Neuron (in vitro differentiated cells): ENCODE measurements at regions not wholly inside any gene's neighbourhood (a gene's known extent, or its start where the extent isn't known, plus 50 kb on each side); places are given as distances from the start of the nearest gene placed in this dataset.

ENCODE experiments used
- H2AFZ ChIP-seq: one replicate; pipeline ENCODE4 v1.6.1; 2013; ENCODE audit warnings: low read depth, mild to moderate bottlenecking, inconsistent platforms, low read length, moderate library complexity
- H3K27me3 ChIP-seq: one replicate; pipeline ENCODE4 v1.6.1; 2013; ENCODE audit warnings: low read length; ENCODE audit not compliant: insufficient read depth
- H3K36me3 ChIP-seq: one replicate; pipeline ENCODE4 v1.6.1; 2013; ENCODE audit warnings: low read length; ENCODE audit not compliant: insufficient read depth
- H3K4me1 ChIP-seq: one replicate; pipeline ENCODE4 v1.6.1; 2013; ENCODE audit warnings: low read length; ENCODE audit not compliant: insufficient read depth
- H3K4me3 ChIP-seq: 2 replicates; pipeline ENCODE4 v1.5.1; 2013; ENCODE audit warnings: mild to moderate bottlenecking, low read length, moderate library complexity
- H3K9me3 ChIP-seq: one replicate; pipeline ENCODE4 v1.6.1; 2013; ENCODE audit warnings: low read length

DNA sequence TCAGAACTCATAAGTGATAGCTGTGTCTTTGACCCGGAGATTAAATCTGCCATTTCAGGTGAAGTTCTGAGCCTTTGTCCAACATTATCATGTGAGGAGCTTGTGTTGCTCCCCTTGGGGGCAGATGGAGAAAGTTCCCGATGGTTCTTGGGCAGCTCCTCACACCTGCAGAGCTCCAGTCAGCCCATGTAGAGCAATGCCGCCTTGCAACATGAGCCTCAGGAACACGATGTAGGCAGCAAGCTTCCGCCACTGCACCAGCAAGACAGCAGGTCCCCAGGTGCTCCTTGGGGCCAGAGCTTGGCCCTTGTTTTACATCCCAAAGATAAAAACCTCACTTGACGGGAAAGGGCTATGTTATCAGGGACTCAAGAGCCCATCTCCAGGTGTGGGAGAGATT, 292.7 kb downstream of the IRX1 start:
- Histone ChIP-seq H3K36me3 (no peaks in the 10 kb centered on the region), H3K4me3 (no peak overlapping the region), H3K4me1 (no peaks in the 10 kb centered on the region), H2AFZ (no peak overlapping the region), H3K9me3 (no peaks in the 10 kb centered on the region), H3K27me3 (no peaks in the 10 kb centered on the region)

DNA sequence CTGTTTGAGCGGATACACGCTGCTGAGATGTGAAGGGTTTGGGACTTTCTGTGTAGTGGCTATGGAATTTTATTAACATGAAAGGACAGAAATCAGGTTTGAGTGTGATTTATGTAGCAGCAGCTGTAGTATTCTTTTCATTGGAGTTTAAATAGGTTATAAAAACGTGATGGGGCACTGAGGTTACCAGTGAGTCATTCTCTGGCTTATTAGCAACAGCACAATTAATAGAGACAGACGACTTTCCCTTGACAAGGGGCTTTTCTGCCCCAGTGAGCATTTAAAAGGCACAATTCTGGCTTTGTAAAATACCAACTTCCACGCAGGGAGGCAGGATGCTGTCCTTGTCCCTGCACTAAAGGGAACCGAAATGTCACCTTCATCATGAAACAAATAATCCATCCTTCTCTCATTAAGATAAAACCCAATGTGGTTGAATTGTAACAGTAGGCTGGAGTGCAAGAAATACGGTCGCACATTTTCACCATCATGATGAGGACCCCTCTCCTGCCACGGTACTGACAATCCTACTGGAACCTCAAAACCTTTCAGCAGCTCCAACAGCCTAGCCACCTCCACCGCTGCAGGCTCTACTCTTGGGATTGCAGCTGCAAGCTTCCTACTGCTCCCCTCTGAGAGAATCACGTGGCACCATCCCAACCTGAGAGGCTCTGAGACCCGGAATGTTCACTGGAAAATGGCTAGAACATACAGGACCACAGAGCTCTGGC, 293.9 kb downstream of the IRX1 start:
- no peaks in the 10 kb centered on the region for H3K4me1 ChIP-seq
- H3K9me3 ChIP-seq, result no peaks in the 10 kb centered on the region
- no peaks in the 10 kb centered on the region for H3K27me3 ChIP-seq
- H2AFZ ChIP-seq, result no peak overlapping the region
- no peaks in the 10 kb centered on the region for H3K36me3 ChIP-seq
- no peak overlapping the region for H3K4me3 ChIP-seq

DNA sequence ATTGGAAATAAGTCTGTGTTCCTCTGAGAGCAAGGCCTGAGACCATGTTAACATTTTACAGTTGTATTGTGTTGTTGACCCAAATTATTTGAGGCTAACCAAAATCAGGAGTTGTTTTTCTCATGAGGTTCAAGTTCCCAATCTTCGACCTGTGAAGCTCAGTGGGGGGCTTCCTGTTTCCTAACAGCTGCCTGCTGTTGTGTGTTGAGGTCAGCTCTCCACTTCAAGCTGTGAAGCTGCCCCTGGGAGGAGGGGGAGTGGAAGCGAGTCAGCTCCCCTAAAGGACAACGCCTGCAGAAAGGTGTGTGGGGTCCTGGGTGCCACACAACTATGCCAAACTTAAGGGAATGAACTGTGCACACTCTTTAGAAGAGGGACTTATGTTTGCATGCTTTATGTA, 295.5 kb downstream of the IRX1 start:
- Histone ChIP-seq H2AFZ (no peak overlapping the region), H3K4me3 (no peak overlapping the region), H3K36me3 (no peaks in the 10 kb centered on the region), H3K9me3 (no peaks in the 10 kb centered on the region), H3K4me1 (no peaks in the 10 kb centered on the region), H3K27me3 (no peaks in the 10 kb centered on the region)

DNA sequence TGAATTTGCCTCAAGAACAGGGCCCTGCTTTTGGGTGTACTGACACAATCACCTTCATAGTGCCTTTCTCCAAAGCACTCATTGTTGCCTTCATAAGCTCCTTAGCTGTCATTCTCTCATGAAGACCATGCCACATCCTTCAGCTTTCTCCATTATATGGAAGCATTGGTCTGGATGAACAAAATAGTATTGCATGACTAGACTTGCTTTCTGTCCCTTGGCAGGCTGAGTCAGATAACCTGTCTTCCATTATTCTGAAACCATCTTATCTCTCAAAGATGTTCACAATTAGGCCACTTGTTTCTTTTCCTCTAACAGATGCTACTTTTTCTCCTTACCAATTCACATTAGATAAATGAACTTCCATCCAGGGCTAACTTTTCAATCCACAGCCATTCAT, 297.9 kb downstream of the IRX1 start:
- Histone ChIP-seq H3K36me3 (no peaks in the 10 kb centered on the region), H2AFZ (no peak overlapping the region), H3K27me3 (no peaks in the 10 kb centered on the region), H3K4me1 (no peaks in the 10 kb centered on the region), H3K9me3 (no peaks in the 10 kb centered on the region), H3K4me3 (no peak overlapping the region)

DNA sequence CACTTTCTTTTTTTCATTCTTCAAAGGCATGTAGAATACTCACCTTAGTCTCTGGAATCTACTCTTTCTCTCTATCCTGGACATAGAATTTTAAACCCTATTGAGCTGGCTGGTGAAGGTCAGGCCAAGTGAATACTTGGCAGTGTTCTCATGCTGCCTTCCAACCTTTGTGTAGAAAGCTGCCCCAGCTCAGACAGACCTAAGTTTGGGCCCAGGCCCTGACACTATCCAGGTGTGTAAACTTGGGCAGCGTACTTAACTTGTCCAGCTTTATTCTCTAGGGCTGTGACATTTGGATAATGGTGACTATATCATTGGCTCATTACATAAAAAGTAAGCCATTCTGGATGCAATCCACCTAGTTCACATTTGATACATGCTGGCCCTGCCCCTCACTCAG, 298.3 kb downstream of the IRX1 start:
- H3K4me3 ChIP-seq, result no peak overlapping the region
- H3K9me3 ChIP-seq, result no peaks in the 10 kb centered on the region
- no peaks in the 10 kb centered on the region for H3K4me1 ChIP-seq
- no peak overlapping the region for H2AFZ ChIP-seq
- no peaks in the 10 kb centered on the region for H3K27me3 ChIP-seq
- no peaks in the 10 kb centered on the region for H3K36me3 ChIP-seq

DNA sequence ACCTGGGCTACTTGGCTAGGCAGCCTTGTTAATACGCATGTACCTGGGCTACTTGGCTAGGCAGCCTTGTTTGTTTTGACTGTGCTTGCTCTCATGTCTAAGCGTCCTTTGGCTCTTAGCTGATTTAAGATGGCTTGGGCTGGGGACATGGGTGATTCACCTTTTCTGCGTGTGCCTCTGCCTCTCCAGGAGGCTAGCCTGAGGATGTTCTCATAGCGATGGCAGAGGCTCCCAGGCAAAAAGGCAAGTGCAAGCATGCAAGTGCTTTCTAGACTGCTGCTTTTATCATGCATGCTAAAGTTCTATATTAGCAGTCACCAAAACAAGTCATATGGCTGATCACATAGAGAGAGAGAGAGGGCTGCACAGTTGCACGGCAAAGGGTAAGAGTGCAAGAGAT, 300.5 kb downstream of the IRX1 start:
- no peak overlapping the region for H3K4me3 ChIP-seq
- no peaks in the 10 kb centered on the region for H3K4me1 ChIP-seq
- no peaks in the 10 kb centered on the region for H3K36me3 ChIP-seq
- no peak overlapping the region for H2AFZ ChIP-seq
- no peaks in the 10 kb centered on the region for H3K9me3 ChIP-seq
- no peaks in the 10 kb centered on the region for H3K27me3 ChIP-seq

DNA sequence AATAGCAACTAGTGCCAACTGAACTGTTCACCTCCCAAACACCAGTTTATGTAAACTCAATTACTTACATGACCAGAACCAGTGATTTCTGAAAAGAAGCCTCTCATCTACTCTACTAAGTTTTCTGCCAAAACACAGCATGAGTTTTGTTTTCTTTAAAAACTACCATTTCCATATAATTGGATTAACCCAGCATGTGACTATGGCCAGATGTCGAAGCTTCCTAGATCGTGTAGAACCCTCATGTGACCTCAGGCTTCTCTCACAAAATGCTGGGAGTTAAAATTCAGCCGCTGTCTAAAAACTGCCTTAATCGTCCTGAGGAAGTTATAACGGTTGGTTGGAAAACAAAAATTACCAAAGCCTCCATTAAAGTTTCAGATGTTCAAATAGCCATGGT, 303.5 kb downstream of the IRX1 start:
- Histone ChIP-seq H2AFZ (no peak overlapping the region), H3K27me3 (no peaks in the 10 kb centered on the region), H3K9me3 (no peaks in the 10 kb centered on the region), H3K4me1 (no peaks in the 10 kb centered on the region), H3K4me3 (no peak overlapping the region), H3K36me3 (no peaks in the 10 kb centered on the region)

DNA sequence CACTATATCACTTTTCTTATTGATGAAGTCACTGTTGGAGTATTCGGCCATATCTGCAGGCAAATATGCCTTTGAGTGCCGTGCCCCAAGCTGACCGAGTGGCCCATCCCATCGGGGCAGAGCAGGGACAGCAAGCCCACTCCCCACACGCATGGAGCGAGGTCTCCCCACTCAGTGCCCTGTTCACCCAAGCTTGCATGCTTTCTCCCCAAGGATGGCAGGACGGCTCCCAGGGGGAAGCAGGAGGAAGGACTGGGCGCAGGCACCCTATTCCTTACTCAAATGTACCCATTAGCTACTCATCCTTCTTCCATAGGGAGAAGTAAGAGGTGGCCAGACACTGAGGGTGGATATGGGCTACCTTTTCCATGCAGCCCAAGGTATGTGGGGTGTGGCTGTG, 309.0 kb downstream of the IRX1 start:
- H2AFZ ChIP-seq, result no peak overlapping the region
- H3K27me3 ChIP-seq, result no peaks in the 10 kb centered on the region
- no peaks in the 10 kb centered on the region for H3K36me3 ChIP-seq
- H3K4me1 ChIP-seq, result no peaks in the 10 kb centered on the region
- no peak overlapping the region for H3K4me3 ChIP-seq
- H3K9me3 ChIP-seq, result no peaks in the 10 kb centered on the region

DNA sequence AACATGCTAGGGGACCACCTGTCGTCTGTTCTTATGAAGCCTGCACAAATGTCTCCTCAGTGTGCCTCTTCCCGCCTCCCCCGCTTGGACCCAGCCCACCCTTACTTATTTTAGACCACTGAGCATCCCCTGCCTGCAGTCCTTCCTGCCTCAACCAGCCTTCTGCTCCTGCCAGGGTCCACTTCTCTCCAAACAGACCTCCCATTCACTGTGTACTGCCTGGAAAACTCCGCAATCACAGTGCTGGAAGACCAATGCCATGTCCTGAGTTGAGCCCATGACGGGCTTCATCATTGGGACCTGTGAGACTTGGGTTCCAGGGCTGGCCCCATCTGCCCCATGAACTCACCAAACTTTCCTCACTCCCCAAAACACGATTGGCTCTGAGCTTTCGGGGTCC, 309.4 kb downstream of the IRX1 start:
- H3K9me3 ChIP-seq, result no peaks in the 10 kb centered on the region
- H3K4me3 ChIP-seq, result no peak overlapping the region
- H2AFZ ChIP-seq, result no peak overlapping the region
- no peaks in the 10 kb centered on the region for H3K4me1 ChIP-seq
- H3K27me3 ChIP-seq, result no peaks in the 10 kb centered on the region
- H3K36me3 ChIP-seq, result no peaks in the 10 kb centered on the region

DNA sequence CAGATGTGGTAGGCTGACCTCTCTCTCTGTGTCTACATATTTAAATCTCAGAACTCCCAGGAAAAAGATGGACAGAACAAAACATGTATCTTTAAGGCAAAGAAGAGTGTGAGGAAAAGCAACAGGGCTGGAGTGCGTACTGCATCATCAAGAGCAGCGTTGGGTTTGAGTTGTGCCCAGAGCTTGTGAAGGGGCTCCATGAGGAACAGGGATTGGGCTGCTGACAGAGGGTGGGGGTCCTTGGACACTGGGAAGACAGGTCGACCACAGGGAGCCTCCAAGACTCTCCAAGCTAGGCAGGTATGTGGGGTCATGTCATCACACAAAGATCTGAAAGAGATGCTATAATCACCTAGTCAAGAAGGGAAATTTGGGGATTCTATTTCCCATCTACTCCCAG, 309.9 kb downstream of the IRX1 start:
- Histone ChIP-seq H3K9me3 (no peaks in the 10 kb centered on the region), H3K27me3 (no peaks in the 10 kb centered on the region), H3K4me3 (no peak overlapping the region), H3K36me3 (no peaks in the 10 kb centered on the region), H2AFZ (no peak overlapping the region), H3K4me1 (no peaks in the 10 kb centered on the region)

DNA sequence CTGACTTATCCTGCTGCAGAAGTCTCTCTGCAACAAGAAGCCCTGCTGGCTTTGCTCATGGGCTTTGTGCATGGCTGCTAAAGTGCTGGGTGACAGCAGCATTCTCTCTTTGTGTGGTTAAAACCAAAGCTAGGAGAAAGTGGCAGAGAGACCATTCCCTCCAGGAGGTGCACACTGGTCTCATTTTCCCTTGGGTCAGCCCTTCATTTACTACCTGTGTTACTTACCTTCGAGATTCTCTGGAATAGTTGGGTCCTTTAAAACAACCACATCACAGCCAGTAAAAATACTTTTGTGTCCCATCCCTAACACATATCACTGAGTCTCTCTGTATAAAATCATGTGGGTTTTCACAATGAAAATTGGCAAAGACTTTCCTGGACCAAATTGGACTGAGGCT, 315.5 kb downstream of the IRX1 start:
- Histone ChIP-seq H2AFZ (no peak overlapping the region), H3K4me1 (no peaks in the 10 kb centered on the region), H3K36me3 (no peaks in the 10 kb centered on the region), H3K9me3 (no peaks in the 10 kb centered on the region), H3K27me3 (no peaks in the 10 kb centered on the region), H3K4me3 (no peak overlapping the region)

DNA sequence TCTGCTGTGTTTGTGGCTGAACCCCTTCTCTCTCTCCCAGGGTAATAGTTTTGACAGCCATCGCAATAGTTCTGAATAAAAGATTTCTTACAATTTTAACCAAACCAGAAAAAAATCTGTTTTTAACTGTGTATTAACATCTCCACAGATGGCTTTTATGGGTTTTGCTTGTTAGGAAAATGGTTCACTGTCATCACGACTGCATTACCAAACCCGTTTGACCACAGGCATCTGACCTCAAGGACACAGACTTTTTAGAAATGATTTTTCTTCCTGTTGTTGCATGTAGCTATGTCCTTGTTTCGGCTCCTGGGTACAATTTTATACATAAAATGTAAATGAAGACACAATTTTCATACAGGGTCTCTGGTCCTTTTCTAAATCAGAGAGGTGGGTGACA, 316.1 kb downstream of the IRX1 start:
- no peaks in the 10 kb centered on the region for H3K9me3 ChIP-seq
- no peaks in the 10 kb centered on the region for H3K4me1 ChIP-seq
- no peaks in the 10 kb centered on the region for H3K36me3 ChIP-seq
- H3K4me3 ChIP-seq, result no peak overlapping the region
- H2AFZ ChIP-seq, result no peak overlapping the region
- no peaks in the 10 kb centered on the region for H3K27me3 ChIP-seq

DNA sequence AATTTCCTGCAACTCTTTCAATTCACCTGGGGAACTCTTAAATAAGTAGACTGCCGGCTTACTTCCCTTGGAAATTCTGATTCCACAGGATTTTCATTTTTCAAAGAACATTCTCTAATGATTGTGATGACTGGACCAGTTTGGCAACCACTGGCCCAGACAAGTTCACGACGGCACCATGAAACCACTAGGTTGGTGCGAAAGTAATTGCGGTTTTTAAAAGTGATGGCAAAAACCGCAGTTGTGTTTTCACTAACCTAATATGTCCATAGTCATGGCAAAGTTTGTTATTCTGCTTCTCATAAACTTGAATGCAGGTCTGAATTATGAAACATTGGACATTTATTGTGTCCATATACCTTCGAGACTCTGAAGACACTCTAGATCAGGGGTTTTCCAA, 317.2 kb downstream of the IRX1 start:
- Histone ChIP-seq H3K4me1 (no peaks in the 10 kb centered on the region), H3K4me3 (no peak overlapping the region), H3K9me3 (no peaks in the 10 kb centered on the region), H3K36me3 (no peaks in the 10 kb centered on the region), H2AFZ (no peak overlapping the region), H3K27me3 (no peaks in the 10 kb centered on the region)

DNA sequence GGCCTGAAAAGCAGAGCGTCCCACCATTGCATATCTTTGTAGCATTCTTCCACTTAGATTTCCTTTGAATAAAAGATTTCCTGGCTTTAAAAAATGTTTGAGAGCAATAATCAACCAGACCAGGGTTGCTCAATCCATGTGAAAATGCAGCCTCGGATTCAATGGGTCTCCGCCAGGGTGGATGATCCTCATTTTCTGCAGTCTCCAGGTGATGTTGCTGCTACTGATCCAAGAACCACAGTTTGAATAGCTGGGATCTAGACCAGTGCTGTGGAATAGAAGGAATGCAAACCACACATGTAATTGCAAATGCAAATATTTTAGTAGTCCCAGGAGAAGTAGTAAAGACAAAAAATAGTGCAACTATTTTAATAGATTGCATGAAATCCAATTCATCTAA, 317.6 kb downstream of the IRX1 start:
- no peaks in the 10 kb centered on the region for H3K27me3 ChIP-seq
- no peaks in the 10 kb centered on the region for H3K36me3 ChIP-seq
- no peak overlapping the region for H2AFZ ChIP-seq
- H3K4me3 ChIP-seq, result no peak overlapping the region
- no peaks in the 10 kb centered on the region for H3K4me1 ChIP-seq
- H3K9me3 ChIP-seq, result peaks cover 4% of the 10 kb centered on the region
